ENCODE measurements at regions not wholly inside any gene's neighbourhood (a gene's known extent, or its start where the extent isn't known, plus 50 kb on each side); places are given as distances from the start of the nearest gene placed in this dataset.

GRCh38 chr10:6699336-6699735 lies 119.3 kb upstream of the PRKCQ start:
- TF ChIP-seq CTCF (IDR thresholded peaks at IDR 0.05; ENCODE audit: poor library complexity) = no peak
- TF ChIP-seq EZH2 (IDR thresholded peaks at IDR 0.05; ENCODE audit: borderline replicate concordance) = no peak
- TF ChIP-seq EZH2phosphoT487 (IDR thresholded peaks at IDR 0.05; ENCODE audit: low read depth, severe bottlenecking, unreplicated experiment) = no peak
